ENCODE measurements at regions not wholly inside any gene's neighbourhood (a gene's known extent, or its start where the extent isn't known, plus 50 kb on each side); places are given as distances from the start of the nearest gene placed in this dataset.

DNA sequence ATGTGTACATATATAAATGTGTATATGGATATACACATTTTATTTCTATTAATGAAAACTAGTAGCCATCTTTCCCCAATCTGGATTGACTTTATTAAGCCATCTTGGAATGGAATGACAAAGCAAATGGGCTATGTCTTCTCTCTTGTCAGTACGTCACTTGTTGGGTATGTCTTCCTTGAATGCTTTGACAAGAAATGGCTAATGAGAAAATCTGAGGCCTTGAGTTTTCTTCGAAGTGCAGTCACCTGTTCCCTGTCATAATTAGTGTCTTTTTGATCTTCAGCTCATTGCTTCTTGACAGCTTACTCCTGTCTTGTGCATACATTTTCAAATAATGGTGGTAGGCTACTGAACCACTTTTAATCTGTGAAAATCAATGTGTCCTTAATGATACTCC is 243.2 kb upstream of the RGMB start:
- H3K4me3 ChIP-seq = no peak overlapping the region
- H3K27ac ChIP-seq = no peak overlapping the region
- no peaks in the 10 kb centered on the region for H3K36me3 ChIP-seq
- TF ChIP-seq, protein P1, sequence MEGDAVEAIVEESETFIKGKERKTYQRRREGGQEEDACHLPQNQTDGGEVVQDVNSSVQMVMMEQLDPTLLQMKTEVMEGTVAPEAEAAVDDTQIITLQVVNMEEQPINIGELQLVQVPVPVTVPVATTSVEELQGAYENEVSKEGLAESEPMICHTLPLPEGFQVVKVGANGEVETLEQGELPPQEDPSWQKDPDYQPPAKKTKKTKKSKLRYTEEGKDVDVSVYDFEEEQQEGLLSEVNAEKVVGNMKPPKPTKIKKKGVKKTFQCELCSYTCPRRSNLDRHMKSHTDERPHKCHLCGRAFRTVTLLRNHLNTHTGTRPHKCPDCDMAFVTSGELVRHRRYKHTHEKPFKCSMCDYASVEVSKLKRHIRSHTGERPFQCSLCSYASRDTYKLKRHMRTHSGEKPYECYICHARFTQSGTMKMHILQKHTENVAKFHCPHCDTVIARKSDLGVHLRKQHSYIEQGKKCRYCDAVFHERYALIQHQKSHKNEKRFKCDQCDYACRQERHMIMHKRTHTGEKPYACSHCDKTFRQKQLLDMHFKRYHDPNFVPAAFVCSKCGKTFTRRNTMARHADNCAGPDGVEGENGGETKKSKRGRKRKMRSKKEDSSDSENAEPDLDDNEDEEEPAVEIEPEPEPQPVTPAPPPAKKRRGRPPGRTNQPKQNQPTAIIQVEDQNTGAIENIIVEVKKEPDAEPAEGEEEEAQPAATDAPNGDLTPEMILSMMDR (IDR thresholded peaks at IDR 0.05) = no peak
- H3K27me3 ChIP-seq = no peaks in the 10 kb centered on the region
- no peaks in the 10 kb centered on the region for H3K9me3 ChIP-seq
- ATAC-seq = no peak
- 70 to 73% methylated on average over 2 of the region's 2 CpGs for WGBS, 2 donors
- intact Hi-C loops (cut with DNase I) = no loop called here
- H3K4me1 ChIP-seq = no peaks in the 10 kb centered on the region
- DNase-seq = no peak

- TF ChIP-seq, protein P1 (IDR thresholded peaks at IDR 0.05) = no peak
- intact Hi-C loops (cut with DNase I) = no loop called here
- Histone ChIP-seq H3K27ac (no peak overlapping the region), H3K4me3 (no peak overlapping the region), H3K4me1 (no peaks in the 10 kb centered on the region), H3K27me3 (no peaks in the 10 kb centered on the region), H3K9me3 (peaks cover 0 to 15% (median 2%) of the 10 kb centered on the region in 11 donors), H3K36me3 (no peaks in the 10 kb centered on the region)
- ATAC-seq = no peak
- 65 to 67% methylated on average over 4 of the region's 4 CpGs for WGBS, 2 donors
- DNase-seq = no peak
These were observed 237.6 kb upstream of the RGMB start for GRCh38 chr5:98535901-98536300.

- DNase-seq (no peak), ATAC-seq (no peak)
- no peaks in the 10 kb centered on the region for H3K36me3 ChIP-seq
- H3K4me1 ChIP-seq = no peaks in the 10 kb centered on the region
- H3K27ac ChIP-seq = no peak overlapping the region
- H3K27me3 ChIP-seq = no peaks in the 10 kb centered on the region
- TF ChIP-seq, protein P1 (IDR thresholded peaks at IDR 0.05) = no peak
- intact Hi-C loops (cut with DNase I) = no loop called here
- 2 to 82% methylated on average over 1 of the region's 1 CpG for WGBS, 2 donors
- H3K9me3 ChIP-seq = peaks cover 0 to 41% (median 19%) of the 10 kb centered on the region in 11 donors
- H3K4me3 ChIP-seq = no peak overlapping the region
These were observed 233.4 kb upstream of the RGMB start for GRCh38 chr5:98540056-98540455.

DNA sequence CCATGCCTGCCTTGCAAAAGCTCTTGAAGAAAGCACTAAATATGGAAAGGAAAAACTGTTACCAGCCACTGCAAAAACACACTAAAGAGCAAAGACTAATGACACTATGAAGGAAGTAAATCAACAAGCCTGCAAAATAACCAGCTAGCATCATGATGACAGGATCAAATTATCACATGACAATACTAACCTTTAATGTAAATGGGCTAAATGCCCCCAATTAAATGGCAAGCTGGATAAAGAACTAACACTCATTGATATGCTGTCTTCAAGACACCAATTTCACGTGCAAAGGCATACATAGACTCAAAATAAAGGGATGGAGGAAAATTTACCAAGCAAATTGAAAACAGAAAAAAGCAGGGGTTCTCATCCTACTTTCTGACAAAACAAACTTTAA is 231.8 kb upstream of the RGMB start:
- Histone ChIP-seq H3K36me3 (no peaks in the 10 kb centered on the region), H3K27ac (no peak overlapping the region), H3K9me3 (peaks cover 0 to 45% (median 19%) of the 10 kb centered on the region in 11 donors), H3K27me3 (no peaks in the 10 kb centered on the region), H3K4me3 (no peak overlapping the region), H3K4me1 (no peaks in the 10 kb centered on the region)
- 0% methylated on average over 1 of the region's 1 CpG for WGBS, 2 donors
- ATAC-seq = no peak
- DNase-seq = no peak
- TF ChIP-seq, protein P1 (IDR thresholded peaks at IDR 0.05) = no peak
- intact Hi-C loops (cut with DNase I) = no loop called here
